ENCODE measurements at regions not wholly inside any gene's neighbourhood (a gene's known extent, or its start where the extent isn't known, plus 50 kb on each side); places are given as distances from the start of the nearest gene placed in this dataset.

DNA sequence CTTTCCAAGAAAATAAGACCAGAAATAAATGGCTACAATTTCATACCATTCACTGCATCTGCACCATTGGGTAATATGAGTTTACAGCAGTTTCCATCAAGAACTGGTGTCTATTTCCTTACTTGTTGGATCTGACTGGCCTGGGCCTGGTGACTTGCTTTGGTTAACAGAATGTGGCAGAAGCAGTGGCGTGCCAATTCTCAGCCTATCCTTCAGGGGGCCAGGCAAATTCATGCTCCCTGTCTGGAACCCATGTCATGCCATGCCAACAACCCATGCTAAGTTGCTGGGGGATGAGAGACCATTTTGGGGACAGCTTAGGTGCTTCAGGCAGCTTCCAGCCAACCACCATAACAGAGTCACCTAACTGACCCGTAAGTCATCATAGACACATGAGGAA lies 656.7 kb downstream of the SPOCK3 start:
- H3K4me3 ChIP-seq (ENCODE audit: low read depth, low read length), result no peak overlapping the region
- TF ChIP-seq, protein P1, sequence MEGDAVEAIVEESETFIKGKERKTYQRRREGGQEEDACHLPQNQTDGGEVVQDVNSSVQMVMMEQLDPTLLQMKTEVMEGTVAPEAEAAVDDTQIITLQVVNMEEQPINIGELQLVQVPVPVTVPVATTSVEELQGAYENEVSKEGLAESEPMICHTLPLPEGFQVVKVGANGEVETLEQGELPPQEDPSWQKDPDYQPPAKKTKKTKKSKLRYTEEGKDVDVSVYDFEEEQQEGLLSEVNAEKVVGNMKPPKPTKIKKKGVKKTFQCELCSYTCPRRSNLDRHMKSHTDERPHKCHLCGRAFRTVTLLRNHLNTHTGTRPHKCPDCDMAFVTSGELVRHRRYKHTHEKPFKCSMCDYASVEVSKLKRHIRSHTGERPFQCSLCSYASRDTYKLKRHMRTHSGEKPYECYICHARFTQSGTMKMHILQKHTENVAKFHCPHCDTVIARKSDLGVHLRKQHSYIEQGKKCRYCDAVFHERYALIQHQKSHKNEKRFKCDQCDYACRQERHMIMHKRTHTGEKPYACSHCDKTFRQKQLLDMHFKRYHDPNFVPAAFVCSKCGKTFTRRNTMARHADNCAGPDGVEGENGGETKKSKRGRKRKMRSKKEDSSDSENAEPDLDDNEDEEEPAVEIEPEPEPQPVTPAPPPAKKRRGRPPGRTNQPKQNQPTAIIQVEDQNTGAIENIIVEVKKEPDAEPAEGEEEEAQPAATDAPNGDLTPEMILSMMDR (IDR thresholded peaks at IDR 0.05; ENCODE audit: low read depth, low read length), result no peak
- in situ Hi-C loops (cut with HindIII; ENCODE audit: low sequenced_read_pairs), result no loop called here
- DNase-seq (ENCODE audit: low read depth, low spot score), result no peak

DNA sequence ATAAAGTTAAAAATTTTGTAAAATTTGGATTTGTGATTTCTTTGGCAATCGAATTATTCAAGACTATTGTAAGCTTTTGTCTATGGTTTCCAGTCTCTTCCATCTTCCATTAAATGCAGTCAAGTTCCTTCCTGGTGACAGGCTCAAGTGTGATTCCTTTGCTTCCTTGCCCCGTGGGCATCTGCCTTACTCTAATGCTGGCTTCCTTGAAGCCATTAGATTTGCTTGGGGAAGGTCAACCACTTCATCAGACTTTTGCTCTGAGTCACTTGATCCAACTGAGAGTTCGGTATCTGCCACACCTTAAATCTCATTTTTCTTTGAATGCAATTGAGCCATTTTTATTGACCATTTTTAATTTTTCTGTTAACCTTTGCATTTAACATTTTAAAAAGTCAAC lies 648.8 kb downstream of the SPOCK3 start:
- in situ Hi-C loops (cut with HindIII; ENCODE audit: low sequenced_read_pairs), result no loop called here
- TF ChIP-seq, protein P1 (IDR thresholded peaks at IDR 0.05; ENCODE audit: low read depth, low read length), result no peak
- no peak overlapping the region for H3K4me3 ChIP-seq (ENCODE audit: low read depth, low read length)
- DNase-seq (ENCODE audit: low read depth, low spot score), result no peak

DNA sequence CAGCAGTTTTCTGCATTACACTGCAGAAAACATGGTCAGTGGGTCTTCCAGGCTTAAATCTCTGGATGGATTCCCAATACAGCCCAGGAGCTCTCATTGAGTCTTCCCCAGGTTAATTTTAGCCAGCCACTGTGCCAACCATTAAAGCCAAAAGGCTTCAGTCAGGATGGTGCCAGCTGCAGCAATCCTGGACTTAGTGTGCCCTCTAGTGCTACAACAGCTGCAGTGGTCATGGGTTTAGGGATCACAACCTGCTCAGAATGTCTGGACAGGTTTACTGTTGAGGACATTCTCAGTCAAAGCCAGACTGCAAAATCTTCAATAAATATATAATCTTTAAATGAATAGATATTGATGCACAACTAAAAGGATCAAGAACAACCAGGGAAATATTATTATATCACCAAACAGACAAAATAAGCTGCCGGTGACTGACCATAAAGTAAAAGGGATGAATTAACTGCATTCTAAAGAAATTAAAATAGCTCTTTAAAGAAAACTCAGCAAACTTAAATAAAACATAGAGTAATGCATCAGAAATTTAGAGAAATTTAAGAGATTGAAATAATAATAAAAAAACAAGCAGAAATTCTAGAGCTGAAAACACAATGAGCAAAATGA lies 639.9 kb downstream of the SPOCK3 start:
- in situ Hi-C loops (cut with HindIII; ENCODE audit: low sequenced_read_pairs), result no loop called here
- peak; percentile 64 for DNase-seq (ENCODE audit: low read depth, low spot score)

DNA sequence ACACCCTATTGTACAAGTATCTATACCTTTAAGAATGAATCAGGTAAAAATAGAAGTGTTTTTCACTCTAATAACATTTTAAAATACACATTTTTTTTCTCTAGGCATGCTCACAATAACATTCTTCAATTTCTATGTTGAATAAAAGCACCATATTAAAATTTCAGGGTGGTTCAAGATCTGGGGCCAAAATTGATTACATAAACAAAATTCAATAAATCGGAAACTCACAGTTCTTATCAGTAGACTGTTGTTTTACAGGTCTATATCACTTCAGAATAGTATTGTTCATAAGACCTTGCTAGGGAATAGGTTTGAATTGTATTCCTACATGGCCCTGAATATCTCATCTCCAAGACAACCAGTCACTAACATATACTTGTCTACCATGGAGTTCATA lies 634.0 kb downstream of the SPOCK3 start:
- TF ChIP-seq, protein P1 (IDR thresholded peaks at IDR 0.05; ENCODE audit: low read depth, low read length), result no peak
- H3K4me3 ChIP-seq (ENCODE audit: low read depth, low read length), result no peak overlapping the region
- in situ Hi-C loops (cut with HindIII; ENCODE audit: low sequenced_read_pairs), result no loop called here
- DNase-seq (ENCODE audit: low read depth, low spot score), result no peak

More for the DNA sequence above, 639.9 kb downstream of the SPOCK3 start:
- TF ChIP-seq, protein P1 (IDR thresholded peaks at IDR 0.05; ENCODE audit: low read depth, low read length), result peak; percentile 80
- no peak overlapping the region for H3K4me3 ChIP-seq (ENCODE audit: low read depth, low read length)

DNA sequence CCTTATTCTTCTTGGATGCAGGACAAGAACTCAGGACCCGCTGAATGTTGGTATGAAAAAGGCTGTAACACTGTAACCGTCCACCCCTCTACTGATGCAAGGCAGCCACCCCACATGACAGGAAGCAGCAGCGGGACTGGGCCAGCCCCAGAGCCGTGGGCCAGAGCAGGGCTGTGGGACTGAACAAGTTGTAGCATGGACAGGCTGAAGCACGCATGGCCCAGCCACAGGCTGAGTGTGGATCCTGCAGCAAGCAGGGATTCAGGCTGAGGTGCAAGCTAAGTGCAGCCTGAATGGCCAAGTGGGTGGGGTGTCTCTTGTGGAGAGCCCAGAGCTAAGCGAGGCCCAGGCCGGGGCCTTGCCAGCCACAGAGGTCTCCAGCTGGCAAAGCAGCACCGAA lies 632.2 kb downstream of the SPOCK3 start:
- in situ Hi-C loops (cut with HindIII; ENCODE audit: low sequenced_read_pairs), result no loop called here
- H3K4me3 ChIP-seq (ENCODE audit: low read depth, low read length), result no peak overlapping the region
- no peak for DNase-seq (ENCODE audit: low read depth, low spot score)
- TF ChIP-seq, protein P1 (IDR thresholded peaks at IDR 0.05; ENCODE audit: low read depth, low read length), result no peak

DNA sequence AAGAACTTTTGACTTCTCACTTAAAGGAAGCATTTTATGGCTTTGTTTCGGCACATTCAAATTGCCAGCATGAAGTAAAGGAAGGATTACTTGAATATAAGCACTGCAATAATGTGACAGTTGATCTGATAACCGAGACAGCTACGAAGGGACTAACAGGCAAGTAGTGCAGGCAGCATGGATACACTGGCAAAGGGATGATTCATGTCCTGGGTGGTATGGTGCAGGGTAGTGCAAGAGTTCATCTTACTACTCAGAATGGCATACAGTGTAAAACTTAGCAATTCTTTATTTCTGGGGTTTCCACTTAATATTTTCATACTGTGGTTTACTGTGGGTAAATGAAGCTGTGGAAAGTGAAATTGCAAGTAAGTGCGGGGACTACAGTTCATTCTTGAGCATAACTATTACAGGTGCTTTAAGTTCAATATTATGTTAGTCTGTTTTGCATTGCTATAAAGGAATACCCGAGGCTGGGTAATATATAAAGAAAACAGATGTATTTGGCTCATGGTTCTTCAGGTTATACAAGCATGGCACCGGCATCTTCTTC lies 611.8 kb downstream of the SPOCK3 start:
- DNase-seq (ENCODE audit: low read depth, low spot score), result no peak
- TF ChIP-seq, protein P1 (IDR thresholded peaks at IDR 0.05; ENCODE audit: low read depth, low read length), result no peak
- in situ Hi-C loops (cut with HindIII; ENCODE audit: low sequenced_read_pairs), result no loop called here

More for the DNA sequence above, 611.8 kb downstream of the SPOCK3 start:
- no peak overlapping the region for H3K4me3 ChIP-seq (ENCODE audit: low read depth, low read length)
